ENCODE measurements at regions not wholly inside any gene's neighbourhood (a gene's known extent, or its start where the extent isn't known, plus 50 kb on each side); places are given as distances from the start of the nearest gene placed in this dataset.

- Histone ChIP-seq H3K9me3 (ENCODE audit: control extremely low read depth in 1 of 5, control insufficient read depth in 4 of 5, insufficient read depth in 2 of 5, low read depth in 1 of 5, low read length in 4 of 5) (no peaks in the 10 kb centered on the region), H3K27ac (ENCODE audit: insufficient read depth in 1 of 2, low read depth in 1 of 2, low read length in 2 of 2, poor library complexity in 1 of 2, severe bottlenecking in 2 of 2) (no peak overlapping the region), H3K36me3 (ENCODE audit: control insufficient read depth in 4 of 4, insufficient read depth in 4 of 4, low read length in 3 of 4) (no peaks in the 10 kb centered on the region), H3K4me3 (ENCODE audit: control insufficient read depth in 1 of 7, extremely low read depth in 1 of 7, insufficient read depth in 4 of 7, low read depth in 2 of 7, low read length in 6 of 7) (no peak overlapping the region), H3K4me1 (ENCODE audit: control extremely low read depth in 1 of 4, control insufficient read depth in 4 of 4, insufficient read depth in 4 of 4, low read length in 3 of 4) (no peaks in the 10 kb centered on the region), H3K27me3 (replicated peaks in 2 of 5; ENCODE audit: control insufficient read depth in 4 of 5, insufficient read depth in 5 of 5, low read length in 4 of 5) (no peaks in the 10 kb centered on the region)
- WGBS (ENCODE audit: insufficient coverage), result 94% methylated on average over 2 of the region's 7 CpGs
- CTCF ChIA-PET, result no interaction called here
- no peak for DNase-seq
- POLR2A ChIA-PET, result no interaction called here
These were observed 57.9 kb downstream of the PYDC2 start for GRCh38 chr3:191518861-191519260.

- Histone ChIP-seq H3K27me3 (replicated peaks in 2 of 5; ENCODE audit: control insufficient read depth in 4 of 5, insufficient read depth in 5 of 5, low read length in 4 of 5) (no peaks in the 10 kb centered on the region), H3K4me3 (ENCODE audit: control insufficient read depth in 1 of 7, extremely low read depth in 1 of 7, insufficient read depth in 4 of 7, low read depth in 2 of 7, low read length in 6 of 7) (no peak overlapping the region), H3K36me3 (ENCODE audit: control insufficient read depth in 4 of 4, insufficient read depth in 4 of 4, low read length in 3 of 4) (no peaks in the 10 kb centered on the region), H3K9me3 (ENCODE audit: control extremely low read depth in 1 of 5, control insufficient read depth in 4 of 5, insufficient read depth in 2 of 5, low read depth in 1 of 5, low read length in 4 of 5) (no peaks in the 10 kb centered on the region), H3K27ac (ENCODE audit: insufficient read depth in 1 of 2, low read depth in 1 of 2, low read length in 2 of 2, poor library complexity in 1 of 2, severe bottlenecking in 2 of 2) (no peak overlapping the region), H3K4me1 (ENCODE audit: control extremely low read depth in 1 of 4, control insufficient read depth in 4 of 4, insufficient read depth in 4 of 4, low read length in 3 of 4) (no peaks in the 10 kb centered on the region)
- WGBS (ENCODE audit: insufficient coverage), result 100% methylated on average over 1 of the region's 3 CpGs
- ChIA-PET POLR2A (no interaction called here), CTCF (no interaction called here)
- DNase-seq, result no peak
These were observed 60.1 kb downstream of the PYDC2 start for GRCh38 chr3:191521055-191521454.

- POLR2A ChIA-PET, result no interaction called here
These were observed 62.2 kb downstream of the PYDC2 start for GRCh38 chr3:191523148-191523547.

GRCh38 chr3:191528589-191528988 is 67.6 kb downstream of the PYDC2 start:
- Histone ChIP-seq H3K27ac (ENCODE audit: insufficient read depth in 1 of 2, low read depth in 1 of 2, low read length in 2 of 2, poor library complexity in 1 of 2, severe bottlenecking in 2 of 2) (no peak overlapping the region), H3K4me3 (ENCODE audit: control insufficient read depth in 1 of 7, extremely low read depth in 1 of 7, insufficient read depth in 4 of 7, low read depth in 2 of 7, low read length in 6 of 7) (no peak overlapping the region), H3K9me3 (ENCODE audit: control extremely low read depth in 1 of 5, control insufficient read depth in 4 of 5, insufficient read depth in 2 of 5, low read depth in 1 of 5, low read length in 4 of 5) (no peaks in the 10 kb centered on the region), H3K27me3 (replicated peaks in 2 of 5; ENCODE audit: control insufficient read depth in 4 of 5, insufficient read depth in 5 of 5, low read length in 4 of 5) (no peaks in the 10 kb centered on the region), H3K4me1 (ENCODE audit: control extremely low read depth in 1 of 4, control insufficient read depth in 4 of 4, insufficient read depth in 4 of 4, low read length in 3 of 4) (no peaks in the 10 kb centered on the region), H3K36me3 (ENCODE audit: control insufficient read depth in 4 of 4, insufficient read depth in 4 of 4, low read length in 3 of 4) (no peaks in the 10 kb centered on the region)
- DNase-seq, result no peak
- ChIA-PET CTCF (interaction anchor here (0.7 kb wide), 1 partner anchor 27 kb away, joined by 4 read pairs; no protein-coding TSS in a partner anchor), POLR2A (no interaction called here)
- 60% methylated on average over 1 of the region's 1 CpG for WGBS (ENCODE audit: insufficient coverage)

More at GRCh38 chr3:191523148-191523547, 62.2 kb downstream of the PYDC2 start:
- no peak overlapping the region for H3K27ac ChIP-seq (ENCODE audit: insufficient read depth in 1 of 2, low read depth in 1 of 2, low read length in 2 of 2, poor library complexity in 1 of 2, severe bottlenecking in 2 of 2)
- no peak overlapping the region for H3K4me3 ChIP-seq (ENCODE audit: control insufficient read depth in 1 of 7, extremely low read depth in 1 of 7, insufficient read depth in 4 of 7, low read depth in 2 of 7, low read length in 6 of 7)
- DNase-seq, result no peak
- CTCF ChIA-PET, result no interaction called here
- H3K27me3 ChIP-seq (replicated peaks in 2 of 5; ENCODE audit: control insufficient read depth in 4 of 5, insufficient read depth in 5 of 5, low read length in 4 of 5), result no peaks in the 10 kb centered on the region
- H3K4me1 ChIP-seq (ENCODE audit: control extremely low read depth in 1 of 4, control insufficient read depth in 4 of 4, insufficient read depth in 4 of 4, low read length in 3 of 4), result no peaks in the 10 kb centered on the region
- no peaks in the 10 kb centered on the region for H3K36me3 ChIP-seq (ENCODE audit: control insufficient read depth in 4 of 4, insufficient read depth in 4 of 4, low read length in 3 of 4)
- H3K9me3 ChIP-seq (ENCODE audit: control extremely low read depth in 1 of 5, control insufficient read depth in 4 of 5, insufficient read depth in 2 of 5, low read depth in 1 of 5, low read length in 4 of 5), result no peaks in the 10 kb centered on the region
- 94% methylated on average over 7 of the region's 8 CpGs for WGBS (ENCODE audit: insufficient coverage)

- Histone ChIP-seq H3K4me3 (ENCODE audit: control insufficient read depth in 1 of 7, extremely low read depth in 1 of 7, insufficient read depth in 4 of 7, low read depth in 2 of 7, low read length in 6 of 7) (no peak overlapping the region), H3K27ac (ENCODE audit: insufficient read depth in 1 of 2, low read depth in 1 of 2, low read length in 2 of 2, poor library complexity in 1 of 2, severe bottlenecking in 2 of 2) (no peak overlapping the region), H3K9me3 (ENCODE audit: control extremely low read depth in 1 of 5, control insufficient read depth in 4 of 5, insufficient read depth in 2 of 5, low read depth in 1 of 5, low read length in 4 of 5) (no peaks in the 10 kb centered on the region), H3K4me1 (ENCODE audit: control extremely low read depth in 1 of 4, control insufficient read depth in 4 of 4, insufficient read depth in 4 of 4, low read length in 3 of 4) (no peaks in the 10 kb centered on the region), H3K27me3 (replicated peaks in 2 of 5; ENCODE audit: control insufficient read depth in 4 of 5, insufficient read depth in 5 of 5, low read length in 4 of 5) (no peaks in the 10 kb centered on the region), H3K36me3 (ENCODE audit: control insufficient read depth in 4 of 4, insufficient read depth in 4 of 4, low read length in 3 of 4) (no peaks in the 10 kb centered on the region)
- no peak for DNase-seq
- CTCF ChIA-PET, result no interaction called here
- WGBS (ENCODE audit: insufficient coverage), result no CpG with 5 or more reads among the region's 5 CpGs
- POLR2A ChIA-PET, result no interaction called here
These were observed 69.0 kb downstream of the PYDC2 start for GRCh38 chr3:191529992-191530391.

GRCh38 chr3:191531434-191531972 is 70.5 kb downstream of the PYDC2 start:
- ChIA-PET CTCF (interaction anchor here (1.2 kb wide), 1 partner anchor 14 kb away, joined by 3 read pairs; no protein-coding TSS in a partner anchor), POLR2A (no interaction called here)
- Histone ChIP-seq H3K9me3 (ENCODE audit: control extremely low read depth in 1 of 5, control insufficient read depth in 4 of 5, insufficient read depth in 2 of 5, low read depth in 1 of 5, low read length in 4 of 5) (no peaks in the 10 kb centered on the region), H3K4me3 (ENCODE audit: control insufficient read depth in 1 of 7, extremely low read depth in 1 of 7, insufficient read depth in 4 of 7, low read depth in 2 of 7, low read length in 6 of 7) (no peak overlapping the region), H3K27me3 (replicated peaks in 2 of 5; ENCODE audit: control insufficient read depth in 4 of 5, insufficient read depth in 5 of 5, low read length in 4 of 5) (no peaks in the 10 kb centered on the region), H3K27ac (ENCODE audit: insufficient read depth in 1 of 2, low read depth in 1 of 2, low read length in 2 of 2, poor library complexity in 1 of 2, severe bottlenecking in 2 of 2) (no peak overlapping the region), H3K4me1 (ENCODE audit: control extremely low read depth in 1 of 4, control insufficient read depth in 4 of 4, insufficient read depth in 4 of 4, low read length in 3 of 4) (no peaks in the 10 kb centered on the region), H3K36me3 (ENCODE audit: control insufficient read depth in 4 of 4, insufficient read depth in 4 of 4, low read length in 3 of 4) (no peaks in the 10 kb centered on the region)
- 96% methylated on average over 4 of the region's 5 CpGs for WGBS (ENCODE audit: insufficient coverage)
- no peak for DNase-seq

- WGBS (ENCODE audit: insufficient coverage), result no CpG with 5 or more reads among the region's 1 CpG
- Histone ChIP-seq H3K27me3 (replicated peaks in 2 of 5; ENCODE audit: control insufficient read depth in 4 of 5, insufficient read depth in 5 of 5, low read length in 4 of 5) (no peaks in the 10 kb centered on the region), H3K36me3 (ENCODE audit: control insufficient read depth in 4 of 4, insufficient read depth in 4 of 4, low read length in 3 of 4) (no peaks in the 10 kb centered on the region), H3K4me1 (ENCODE audit: control extremely low read depth in 1 of 4, control insufficient read depth in 4 of 4, insufficient read depth in 4 of 4, low read length in 3 of 4) (no peaks in the 10 kb centered on the region), H3K9me3 (ENCODE audit: control extremely low read depth in 1 of 5, control insufficient read depth in 4 of 5, insufficient read depth in 2 of 5, low read depth in 1 of 5, low read length in 4 of 5) (no peaks in the 10 kb centered on the region), H3K27ac (ENCODE audit: insufficient read depth in 1 of 2, low read depth in 1 of 2, low read length in 2 of 2, poor library complexity in 1 of 2, severe bottlenecking in 2 of 2) (no peak overlapping the region), H3K4me3 (ENCODE audit: control insufficient read depth in 1 of 7, extremely low read depth in 1 of 7, insufficient read depth in 4 of 7, low read depth in 2 of 7, low read length in 6 of 7) (no peak overlapping the region)
- CTCF ChIA-PET, result no interaction called here
- DNase-seq, result no peak
- POLR2A ChIA-PET, result interaction anchor here (0.6 kb wide), 1 partner anchor 74 kb away, joined by 3 read pairs; no protein-coding TSS in a partner anchor
These were observed 82.1 kb downstream of the PYDC2 start for GRCh38 chr3:191543018-191543417.

Data from common myeloid progenitor, CD34-positive (primary cell).